ENCODE measurements at regions not wholly inside any gene's neighbourhood (a gene's known extent, or its start where the extent isn't known, plus 50 kb on each side); places are given as distances from the start of the nearest gene placed in this dataset.

DNA sequence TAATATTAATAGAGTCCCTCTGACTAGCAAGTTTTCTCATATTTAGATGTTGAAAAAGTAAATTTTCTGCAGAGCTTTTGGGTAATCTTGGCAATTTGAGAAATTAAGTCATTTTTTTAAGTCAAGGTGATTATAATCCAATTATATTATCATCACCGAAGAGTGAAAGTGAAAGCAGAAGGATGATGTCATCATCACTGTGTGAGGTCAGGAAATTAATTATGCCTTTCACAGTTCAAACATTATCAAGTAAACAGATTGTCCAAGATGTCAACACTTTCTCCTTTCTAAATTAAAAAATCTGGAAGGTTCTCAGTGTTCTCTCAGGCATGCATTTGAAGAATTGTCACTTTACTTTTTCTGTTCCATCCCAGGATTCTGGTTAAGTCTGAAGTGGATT is 296.0 kb downstream of the TBX15 start:
- Histone ChIP-seq H3K4me1 (ENCODE audit: control insufficient read depth in 1 of 2, insufficient read depth in 2 of 2, low read depth in 1 of 2, low read length in 1 of 2) (no peaks in the 10 kb centered on the region), H3K9ac (no peak overlapping the region), H3K27me3 (ENCODE audit: insufficient read depth) (peaks cover 4% of the 10 kb centered on the region; the same call in 1 of the 2 replicates), H3K36me3 (replicated peaks in 1 of 2; ENCODE audit: control insufficient read depth in 1 of 2, insufficient read depth in 2 of 2, low read length in 1 of 2) (no peaks in the 10 kb centered on the region), H3K4me2 (0 out of 2 replicates have a peak overlapping the region, but pooled peaks have one; percentile 17), H4K20me1 (ENCODE audit: insufficient read depth) (no peaks in the 10 kb centered on the region), H3K27ac (ENCODE audit: low read depth in 2 of 2, low read length in 1 of 2) (no peak overlapping the region), H3F3A (replicated peaks; ENCODE audit: insufficient read depth) (no peaks in the 10 kb centered on the region), H3K9me2 (no peaks in the 10 kb centered on the region), H2AFZ (ENCODE audit: low read depth) (no peak overlapping the region), H3K9me3 (no peaks in the 10 kb centered on the region), H3K4me3 (ENCODE audit: low read depth in 2 of 2, low read length in 1 of 2) (no peak overlapping the region; a peak in 1 of 4 replicates), H3K79me2 (ENCODE audit: insufficient read depth) (no peaks in the 10 kb centered on the region)
- CTCF ChIA-PET = no interaction called here
- TF ChIP-seq SIN3A (IDR thresholded peaks at IDR 0.05; ENCODE audit: borderline replicate concordance, low read depth, low read length) (no peak), TCF12 (IDR thresholded peaks at IDR 0.05) (no peak), FOXM1 (IDR thresholded peaks at IDR 0.05; ENCODE audit: low read depth) (no peak), GATA2 (CRISPR knock-in tag; IDR thresholded peaks at IDR 0.05) (no peak), POLR2AphosphoS5 (IDR thresholded peaks at IDR 0.05; ENCODE audit: low read depth, low read length) (no peak), MEF2A (IDR thresholded peaks at IDR 0.05; ENCODE audit: borderline replicate concordance, low read depth) (no peak), RAD21 (IDR thresholded peaks at IDR 0.05; ENCODE audit: low read length) (no peak), NRF1 (IDR thresholded peaks at IDR 0.05; ENCODE audit: low read depth, low read length) (no peak), IRF3 (IDR thresholded peaks at IDR 0.05; ENCODE audit: low read depth, low read length) (no peak), TEAD4 (IDR thresholded peaks at IDR 0.05; ENCODE audit: borderline replicate concordance, insufficient read depth) (no peak), NFIC (IDR thresholded peaks at IDR 0.05; ENCODE audit: borderline replicate concordance) (no peak), FOSL2 (IDR thresholded peaks at IDR 0.05; ENCODE audit: borderline replicate concordance, low read depth) (no peak), RXRA (IDR thresholded peaks at IDR 0.05; ENCODE audit: borderline replicate concordance, low read depth) (no peak), RFX5 (IDR thresholded peaks at IDR 0.05; ENCODE audit: low read length) (no peak), GABPA (IDR thresholded peaks at IDR 0.05; ENCODE audit: low read depth) (no peak), TAF1 (IDR thresholded peaks at IDR 0.05; ENCODE audit: borderline replicate concordance, low read depth, low read length) (no peak)
- TF ChIP-seq, protein P1, sequence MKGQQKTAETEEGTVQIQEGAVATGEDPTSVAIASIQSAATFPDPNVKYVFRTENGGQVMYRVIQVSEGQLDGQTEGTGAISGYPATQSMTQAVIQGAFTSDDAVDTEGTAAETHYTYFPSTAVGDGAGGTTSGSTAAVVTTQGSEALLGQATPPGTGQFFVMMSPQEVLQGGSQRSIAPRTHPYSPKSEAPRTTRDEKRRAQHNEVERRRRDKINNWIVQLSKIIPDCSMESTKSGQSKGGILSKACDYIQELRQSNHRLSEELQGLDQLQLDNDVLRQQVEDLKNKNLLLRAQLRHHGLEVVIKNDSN (IDR thresholded peaks at IDR 0.05; ENCODE audit: borderline replicate concordance, low read depth) = no peak
- TF ChIP-seq, protein P2, sequence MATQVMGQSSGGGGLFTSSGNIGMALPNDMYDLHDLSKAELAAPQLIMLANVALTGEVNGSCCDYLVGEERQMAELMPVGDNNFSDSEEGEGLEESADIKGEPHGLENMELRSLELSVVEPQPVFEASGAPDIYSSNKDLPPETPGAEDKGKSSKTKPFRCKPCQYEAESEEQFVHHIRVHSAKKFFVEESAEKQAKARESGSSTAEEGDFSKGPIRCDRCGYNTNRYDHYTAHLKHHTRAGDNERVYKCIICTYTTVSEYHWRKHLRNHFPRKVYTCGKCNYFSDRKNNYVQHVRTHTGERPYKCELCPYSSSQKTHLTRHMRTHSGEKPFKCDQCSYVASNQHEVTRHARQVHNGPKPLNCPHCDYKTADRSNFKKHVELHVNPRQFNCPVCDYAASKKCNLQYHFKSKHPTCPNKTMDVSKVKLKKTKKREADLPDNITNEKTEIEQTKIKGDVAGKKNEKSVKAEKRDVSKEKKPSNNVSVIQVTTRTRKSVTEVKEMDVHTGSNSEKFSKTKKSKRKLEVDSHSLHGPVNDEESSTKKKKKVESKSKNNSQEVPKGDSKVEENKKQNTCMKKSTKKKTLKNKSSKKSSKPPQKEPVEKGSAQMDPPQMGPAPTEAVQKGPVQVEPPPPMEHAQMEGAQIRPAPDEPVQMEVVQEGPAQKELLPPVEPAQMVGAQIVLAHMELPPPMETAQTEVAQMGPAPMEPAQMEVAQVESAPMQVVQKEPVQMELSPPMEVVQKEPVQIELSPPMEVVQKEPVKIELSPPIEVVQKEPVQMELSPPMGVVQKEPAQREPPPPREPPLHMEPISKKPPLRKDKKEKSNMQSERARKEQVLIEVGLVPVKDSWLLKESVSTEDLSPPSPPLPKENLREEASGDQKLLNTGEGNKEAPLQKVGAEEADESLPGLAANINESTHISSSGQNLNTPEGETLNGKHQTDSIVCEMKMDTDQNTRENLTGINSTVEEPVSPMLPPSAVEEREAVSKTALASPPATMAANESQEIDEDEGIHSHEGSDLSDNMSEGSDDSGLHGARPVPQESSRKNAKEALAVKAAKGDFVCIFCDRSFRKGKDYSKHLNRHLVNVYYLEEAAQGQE (IDR thresholded peaks at IDR 0.05; ENCODE audit: low read depth, low read length) = no peak
- TF ChIP-seq, protein P3, sequence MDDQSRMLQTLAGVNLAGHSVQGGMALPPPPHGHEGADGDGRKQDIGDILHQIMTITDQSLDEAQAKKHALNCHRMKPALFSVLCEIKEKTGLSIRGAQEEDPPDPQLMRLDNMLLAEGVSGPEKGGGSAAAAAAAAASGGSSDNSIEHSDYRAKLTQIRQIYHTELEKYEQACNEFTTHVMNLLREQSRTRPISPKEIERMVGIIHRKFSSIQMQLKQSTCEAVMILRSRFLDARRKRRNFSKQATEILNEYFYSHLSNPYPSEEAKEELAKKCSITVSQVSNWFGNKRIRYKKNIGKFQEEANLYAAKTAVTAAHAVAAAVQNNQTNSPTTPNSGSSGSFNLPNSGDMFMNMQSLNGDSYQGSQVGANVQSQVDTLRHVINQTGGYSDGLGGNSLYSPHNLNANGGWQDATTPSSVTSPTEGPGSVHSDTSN (IDR thresholded peaks at IDR 0.05) = no peak
- WGBS (ENCODE audit: low lambda C conversion rate) = 0% methylated on average over 1 of the region's 1 CpG
- no peak for DNase-seq
- POLR2A ChIA-PET = no interaction called here

All from SK-N-SH (cell line).